Activated CD8-positive, alpha-beta T cell treated with anti-CD3 and anti-CD28 coated beads for 36 hours (primary cell): ENCODE measurements at regions not wholly inside any gene's neighbourhood (a gene's known extent, or its start where the extent isn't known, plus 50 kb on each side); places are given as distances from the start of the nearest gene placed in this dataset.

Experiments
- ATAC-seq: fragments of 200-7000 bp; cut with Tn5 transposase; one replicate; pipeline ENCODE4 v1.10.0; 2021; ENCODE audit warnings: mild to moderate bottlenecking, moderate library complexity
- CTCF ChIA-PET: fragments of 350-600 bp; sonication (Branson Sonifier 250); formaldehyde crosslinking; loops from one replicate; lab custom pipeline; 2021; ENCODE audit warnings: antibody characterized with exemption; lab: Charles Lee
- POLR2A ChIA-PET: fragments of 350-600 bp; sonication (Branson Sonifier 250); formaldehyde crosslinking; loops from one replicate; lab custom pipeline; 2021; ENCODE audit warnings: antibody characterized with exemption; lab: Charles Lee
- DNase-seq: peaks from one replicate; pipeline ENCODE4 v3.0.0-alpha.2; 2020
- H3K27ac Mint-ChIP-seq: one replicate; pipeline ENCODE4 v1.8.0; 2021; ENCODE audit warnings: mild to moderate bottlenecking, mixed read lengths
- H3K27me3 Mint-ChIP-seq: one replicate; pipeline ENCODE4 v1.8.0; 2021; ENCODE audit warnings: mixed read lengths
- H3K36me3 Mint-ChIP-seq: one replicate; pipeline ENCODE4 v1.8.0; 2021; ENCODE audit warnings: low read depth, mixed read lengths
- H3K4me1 Mint-ChIP-seq: one replicate; pipeline ENCODE4 v1.8.0; 2021; ENCODE audit warnings: low read depth, mixed read lengths
- H3K4me3 Mint-ChIP-seq: one replicate; pipeline ENCODE4 v1.8.0; 2021; ENCODE audit warnings: mild to moderate bottlenecking, moderate library complexity, mixed read lengths
- H3K9me3 Mint-ChIP-seq: one replicate; pipeline ENCODE4 v1.8.0; 2021; ENCODE audit warnings: mixed read lengths
- CTCF ChIP-seq: fragments of 200-600 bp; IDR thresholded peaks from one replicate; pipeline ENCODE4 v1.8.0; 2022; ENCODE audit warnings: antibody characterized with exemption, mild to moderate bottlenecking
- intact Hi-C: fragments of 100-400 bp; cut with micrococcal nuclease; formaldehyde crosslinking; loops from one replicate; pipeline ENCODE4 v1.10.0; 2022

DNA sequence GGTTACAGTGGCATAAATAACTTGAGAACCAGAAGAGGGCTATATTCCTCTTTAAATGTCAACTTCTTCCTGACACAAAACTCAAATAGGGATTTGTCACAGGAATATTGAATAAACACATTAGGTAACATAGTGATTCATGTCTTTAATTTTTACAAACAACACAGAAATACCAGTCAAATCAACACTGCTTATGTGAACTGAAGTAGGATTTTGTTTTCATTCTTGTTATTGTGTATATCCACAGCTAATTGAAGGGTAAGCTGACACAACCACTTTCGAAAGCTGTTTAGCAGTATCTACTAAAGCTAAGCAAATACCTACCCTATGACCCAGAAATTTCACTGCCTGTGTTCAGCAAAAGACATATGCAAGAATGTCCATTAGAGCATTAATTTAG, 120.4 kb upstream of the EOLA2 start:
- H3K4me3 Mint-ChIP-seq = no peak overlapping the region
- no peaks in the 10 kb centered on the region for H3K36me3 Mint-ChIP-seq
- peaks cover under 1% of the 10 kb centered on the region for H3K27me3 Mint-ChIP-seq
- CTCF ChIA-PET = no interaction called here
- intact Hi-C loops = no loop called here
- no peak for DNase-seq
- POLR2A ChIA-PET = interaction anchor here (0.6 kb wide), 1 partner anchor 452 kb away, joined by 3 read pairs; no protein-coding TSS in a partner anchor
- no peaks in the 10 kb centered on the region for H3K9me3 Mint-ChIP-seq
- no peaks in the 10 kb centered on the region for H3K4me1 Mint-ChIP-seq
- TF ChIP-seq CTCF = no peak
- no peak for ATAC-seq
- no peak overlapping the region for H3K27ac Mint-ChIP-seq

- DNase-seq = no peak
- ChIA-PET POLR2A (no interaction called here), CTCF (no interaction called here)
- intact Hi-C loops = no loop called here
- Mint-ChIP-seq H3K9me3 (no peaks in the 10 kb centered on the region), H3K4me3 (no peak overlapping the region), H3K27ac (no peak overlapping the region), H3K36me3 (no peaks in the 10 kb centered on the region), H3K27me3 (peaks cover 2% of the 10 kb centered on the region), H3K4me1 (no peaks in the 10 kb centered on the region)
- no peak for TF ChIP-seq CTCF
- ATAC-seq = no peak
Observed at GRCh38 chrX:150060406-150060805, 122.1 kb upstream of the EOLA2 start.

DNA sequence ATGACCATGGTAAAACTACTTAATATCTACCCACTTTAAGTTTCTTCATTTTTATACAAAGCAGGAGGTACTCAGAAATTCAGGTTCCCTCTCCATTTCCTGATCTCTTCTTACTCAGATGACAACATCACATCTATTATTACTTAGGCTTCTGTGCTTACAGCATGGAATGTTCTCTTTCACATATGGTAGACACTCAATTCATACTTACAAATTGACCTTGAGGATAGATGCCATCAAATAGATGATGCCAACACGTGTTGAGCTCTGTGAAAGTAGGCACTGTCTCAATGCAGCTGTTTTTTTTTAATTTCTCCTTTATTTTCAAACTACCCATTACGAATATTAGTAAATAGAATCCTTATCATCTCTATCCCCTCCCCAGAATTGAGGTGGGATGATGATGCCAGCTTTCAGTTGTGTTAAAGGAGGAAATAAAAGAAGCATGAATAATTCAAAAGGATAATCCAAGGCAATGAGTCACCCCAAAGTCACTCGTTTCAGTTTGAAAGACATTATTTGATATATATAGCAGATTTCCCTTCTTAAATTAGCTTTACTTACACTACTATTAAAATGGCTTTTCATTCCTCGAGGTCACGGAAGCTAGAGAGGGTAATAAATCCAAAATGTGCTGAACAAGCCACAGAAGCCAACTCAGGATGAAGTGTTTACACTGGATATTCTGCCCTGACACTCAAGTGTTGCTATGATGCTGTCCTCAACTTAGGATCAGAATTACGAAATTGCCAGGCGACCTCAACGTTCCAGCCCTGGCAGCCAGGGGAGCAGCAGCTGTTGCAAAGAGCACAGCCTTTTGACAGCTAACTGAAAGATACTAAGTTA, 124.2 kb upstream of the EOLA2 start:
- no peak for DNase-seq
- POLR2A ChIA-PET = no interaction called here
- intact Hi-C loops = no loop called here
- ATAC-seq = no peak
- no peak for TF ChIP-seq CTCF
- no peak overlapping the region for H3K27ac Mint-ChIP-seq
- no peaks in the 10 kb centered on the region for H3K36me3 Mint-ChIP-seq
- H3K27me3 Mint-ChIP-seq = peaks cover 2% of the 10 kb centered on the region
- H3K9me3 Mint-ChIP-seq = no peaks in the 10 kb centered on the region
- no peak overlapping the region for H3K4me3 Mint-ChIP-seq
- CTCF ChIA-PET = no interaction called here
- H3K4me1 Mint-ChIP-seq = no peaks in the 10 kb centered on the region

- Mint-ChIP-seq H3K27ac (no peak overlapping the region), H3K36me3 (no peaks in the 10 kb centered on the region), H3K9me3 (no peaks in the 10 kb centered on the region), H3K27me3 (peaks cover 2% of the 10 kb centered on the region), H3K4me3 (no peak overlapping the region), H3K4me1 (no peaks in the 10 kb centered on the region)
- no peak for ATAC-seq
- intact Hi-C loops = no loop called here
- DNase-seq = no peak
- ChIA-PET CTCF (no interaction called here), POLR2A (no interaction called here)
- TF ChIP-seq CTCF = no peak
Observed at GRCh38 chrX:150063138-150063518, 124.8 kb upstream of the EOLA2 start.

DNA sequence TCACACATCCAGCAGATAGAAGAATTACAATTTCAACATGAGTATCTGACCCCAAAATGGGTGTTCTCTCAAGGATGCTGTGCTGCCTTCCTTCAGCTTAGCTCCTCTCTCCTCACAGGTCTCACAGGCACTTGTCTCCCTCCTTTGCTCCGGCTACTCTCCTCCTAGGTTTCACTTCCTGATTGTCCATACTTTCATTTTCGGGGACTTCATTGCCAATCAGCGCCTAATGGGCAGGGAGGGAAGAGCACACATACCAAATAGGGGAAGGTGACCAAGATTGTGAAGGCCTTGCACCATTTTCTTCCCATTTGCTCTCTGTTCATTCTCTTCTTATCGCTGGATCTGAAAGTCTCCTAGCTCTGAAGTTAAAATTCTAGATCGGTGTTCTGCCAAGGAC, 125.4 kb upstream of the EOLA2 start:
- no peak for DNase-seq
- CTCF ChIA-PET = no interaction called here
- TF ChIP-seq CTCF = no peak
- peaks cover 2% of the 10 kb centered on the region for H3K27me3 Mint-ChIP-seq
- POLR2A ChIA-PET = no interaction called here
- H3K27ac Mint-ChIP-seq = no peak overlapping the region
- no peaks in the 10 kb centered on the region for H3K4me1 Mint-ChIP-seq
- no peak overlapping the region for H3K4me3 Mint-ChIP-seq
- intact Hi-C loops = no loop called here
- no peaks in the 10 kb centered on the region for H3K9me3 Mint-ChIP-seq
- no peak for ATAC-seq
- H3K36me3 Mint-ChIP-seq = no peaks in the 10 kb centered on the region
